Natural killer cell (primary cell): ENCODE measurements at regions not wholly inside any gene's neighbourhood (a gene's known extent, or its start where the extent isn't known, plus 50 kb on each side); places are given as distances from the start of the nearest gene placed in this dataset.
"Not testable (repeated sequence)": the region's sequence is repeated elsewhere in the genome, so short reads cannot be mapped to it uniquely, and the experiment has no call there.

Experiments used
- ATAC-seq, 3 donors: fragments of 150-1000 bp in 2 of 3; fragments of 200-7000 bp in 1 of 3; cut with Tn5 transposase; 1 replicate in 1 of 3; 2 replicates in 2 of 3; pipeline ENCODE4 v1.10.0; 2021; ENCODE audit warnings: mild to moderate bottlenecking in 2 of 3, moderate library complexity in 2 of 3
- DNase-seq, 2 donors: peaks; one replicate each; pipeline versions ENCODE4 v3.0.0 to v3.0.0-alpha.2; 2013 to 2021; ENCODE audit warnings: mixed read lengths in 1 of 2
- H3K27ac ChIP-seq: one replicate; pipeline ENCODE4 v1.5.1; 2013; ENCODE audit warnings: mild to moderate bottlenecking, low read length
- H3K27me3 ChIP-seq: one replicate; pipeline ENCODE4 v1.6.1; 2013; ENCODE audit warnings: low read length; ENCODE audit not compliant: control insufficient read depth, insufficient read depth
- H3K36me3 ChIP-seq: one replicate; pipeline ENCODE4 v1.6.1; 2013; ENCODE audit warnings: low read length; ENCODE audit not compliant: control insufficient read depth, insufficient read depth
- H3K4me1 ChIP-seq: one replicate; pipeline ENCODE4 v1.6.1; 2013; ENCODE audit warnings: low read length; ENCODE audit not compliant: control insufficient read depth, insufficient read depth
- H3K4me3 ChIP-seq: one replicate; pipeline ENCODE4 v1.5.1; 2013; ENCODE audit warnings: low read length
- H3K9me3 ChIP-seq: one replicate; pipeline ENCODE4 v1.6.1; 2013; ENCODE audit warnings: low read length; ENCODE audit not compliant: control insufficient read depth, insufficient read depth
- H3K27ac Mint-ChIP-seq, 2 donors: one replicate each; pipeline ENCODE4 v1.8.0; 2022; ENCODE audit warnings: mild to moderate bottlenecking in 2 of 2, mixed read lengths in 2 of 2, moderate library complexity in 1 of 2
- H3K27me3 Mint-ChIP-seq, 2 donors: one replicate each; pipeline ENCODE4 v1.8.0; 2022; ENCODE audit warnings: low read depth in 2 of 2, mixed read lengths in 2 of 2
- H3K36me3 Mint-ChIP-seq: one replicate; pipeline ENCODE4 v1.8.0; 2022; ENCODE audit warnings: mixed read lengths
- H3K4me1 Mint-ChIP-seq, 2 donors: one replicate each; pipeline ENCODE4 v1.8.0; 2022; ENCODE audit warnings: mixed read lengths in 2 of 2
- H3K4me3 Mint-ChIP-seq: one replicate; pipeline ENCODE4 v1.8.0; 2022; ENCODE audit warnings: mild to moderate bottlenecking, moderate library complexity, mixed read lengths
- H3K9me3 Mint-ChIP-seq, 2 donors: one replicate each; pipeline ENCODE4 v1.8.0; 2022; ENCODE audit warnings: mixed read lengths in 2 of 2
- WGBS: methylation state at CpG from one replicate; pipeline ENCODE4 v1.1.7; 2013; ENCODE audit warnings: missing lambda C conversion rate; ENCODE audit not compliant: insufficient coverage; 5-methylcytosine and 5-hydroxymethylcytosine counted together
- intact Hi-C: fragments of 100-400 bp; cut with micrococcal nuclease; formaldehyde crosslinking; loops from one replicate; pipeline ENCODE4 v1.14.2; 2022
- TF ChIP-seq, protein P1 (sequence below): fragments of 200-600 bp; IDR thresholded peaks from one replicate; pipeline ENCODE4 v1.8.0; 2022; ENCODE audit warnings: antibody characterized with exemption

DNA sequence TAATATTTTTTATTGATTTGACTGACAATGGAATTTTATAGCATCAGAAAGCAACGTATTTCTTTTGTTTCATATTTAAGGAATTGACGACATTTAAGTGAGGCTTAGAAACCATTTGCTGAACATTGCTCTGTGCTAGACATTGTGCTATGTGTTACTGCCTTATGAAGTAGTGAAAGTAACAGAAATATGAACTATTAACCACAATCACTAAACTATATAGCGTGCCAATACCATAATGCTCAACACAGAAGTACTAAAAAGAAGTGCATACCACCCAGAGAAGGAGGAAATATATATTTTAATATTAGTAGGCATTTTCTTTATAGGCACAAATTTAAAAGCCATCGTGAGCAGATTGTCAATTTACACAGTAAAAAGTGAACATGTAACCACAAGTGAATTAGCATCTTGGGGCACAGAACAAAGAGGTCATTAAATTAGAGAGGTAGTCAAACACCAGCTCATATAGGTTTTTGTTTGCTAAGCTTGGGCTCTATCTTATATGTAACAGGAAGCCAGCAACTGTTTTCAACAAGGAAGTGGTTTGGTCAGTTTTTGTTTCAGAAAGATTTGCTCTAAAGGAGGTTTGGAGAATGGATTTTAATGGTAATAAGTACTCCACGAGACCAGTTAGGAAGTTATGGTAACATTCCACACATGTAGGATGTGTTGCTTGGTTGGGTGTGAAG is 270.7 kb downstream of the GRXCR1 start:
- peak overlapping the region; percentile 35 for H3K4me3 Mint-ChIP-seq
- Histone ChIP-seq H3K36me3 (no peaks in the 10 kb centered on the region), H3K4me3 (no peak overlapping the region), H3K4me1 (no peaks in the 10 kb centered on the region), H3K27ac (no peak overlapping the region), H3K9me3 (peaks cover 3% of the 10 kb centered on the region), H3K27me3 (no peaks in the 10 kb centered on the region)
- no peaks in the 10 kb centered on the region for H3K27me3 Mint-ChIP-seq
- peak in 2 of 3 donors; percentile 18 to 70 for ATAC-seq
- no peaks in the 10 kb centered on the region for H3K36me3 Mint-ChIP-seq
- no peak for DNase-seq
- H3K4me1 Mint-ChIP-seq: peaks cover 5 to 9% of the 10 kb centered on the region in 2 donors
- TF ChIP-seq, protein P1, sequence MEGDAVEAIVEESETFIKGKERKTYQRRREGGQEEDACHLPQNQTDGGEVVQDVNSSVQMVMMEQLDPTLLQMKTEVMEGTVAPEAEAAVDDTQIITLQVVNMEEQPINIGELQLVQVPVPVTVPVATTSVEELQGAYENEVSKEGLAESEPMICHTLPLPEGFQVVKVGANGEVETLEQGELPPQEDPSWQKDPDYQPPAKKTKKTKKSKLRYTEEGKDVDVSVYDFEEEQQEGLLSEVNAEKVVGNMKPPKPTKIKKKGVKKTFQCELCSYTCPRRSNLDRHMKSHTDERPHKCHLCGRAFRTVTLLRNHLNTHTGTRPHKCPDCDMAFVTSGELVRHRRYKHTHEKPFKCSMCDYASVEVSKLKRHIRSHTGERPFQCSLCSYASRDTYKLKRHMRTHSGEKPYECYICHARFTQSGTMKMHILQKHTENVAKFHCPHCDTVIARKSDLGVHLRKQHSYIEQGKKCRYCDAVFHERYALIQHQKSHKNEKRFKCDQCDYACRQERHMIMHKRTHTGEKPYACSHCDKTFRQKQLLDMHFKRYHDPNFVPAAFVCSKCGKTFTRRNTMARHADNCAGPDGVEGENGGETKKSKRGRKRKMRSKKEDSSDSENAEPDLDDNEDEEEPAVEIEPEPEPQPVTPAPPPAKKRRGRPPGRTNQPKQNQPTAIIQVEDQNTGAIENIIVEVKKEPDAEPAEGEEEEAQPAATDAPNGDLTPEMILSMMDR: no peak
- peak overlapping the region in 1 of 2 donors; percentile 1 for H3K27ac Mint-ChIP-seq
- WGBS: 44% methylated on average over 4 of the region's 5 CpGs
- intact Hi-C loops: no loop called here
- peaks cover 2 to 6% of the 10 kb centered on the region in 2 donors for H3K9me3 Mint-ChIP-seq

DNA sequence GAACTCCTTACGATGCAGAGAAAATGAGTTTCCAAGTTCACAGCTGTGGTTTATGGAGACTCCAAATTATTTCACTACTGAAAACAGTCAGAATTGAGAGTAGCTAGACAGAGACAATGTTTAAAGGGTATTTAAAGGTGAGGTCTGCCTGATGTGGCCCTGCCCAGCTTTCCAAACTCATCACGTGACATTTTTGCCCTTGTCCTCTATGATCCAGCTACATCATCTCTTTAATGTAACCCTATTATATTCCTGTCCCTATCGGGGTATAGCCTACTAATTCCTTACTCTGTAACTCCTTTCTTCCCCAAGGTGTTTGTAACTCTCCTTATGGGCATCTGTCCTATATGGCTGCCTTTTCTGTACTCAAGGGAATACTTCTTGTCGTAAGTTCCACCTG is 297.2 kb downstream of the GRXCR1 start:
- intact Hi-C loops: no loop called here
- H3K27me3 Mint-ChIP-seq: no peaks in the 10 kb centered on the region
- Histone ChIP-seq H3K4me1 (no peaks in the 10 kb centered on the region), H3K9me3 (no peaks in the 10 kb centered on the region), H3K27me3 (no peaks in the 10 kb centered on the region), H3K36me3 (no peaks in the 10 kb centered on the region), H3K4me3 (no peak overlapping the region), H3K27ac (no peak overlapping the region)
- ATAC-seq (no peak), DNase-seq (no peak)
- H3K4me1 Mint-ChIP-seq: no peaks in the 10 kb centered on the region
- H3K27ac Mint-ChIP-seq: no peak overlapping the region
- WGBS: 84% methylated on average over 4 of the region's 4 CpGs
- H3K36me3 Mint-ChIP-seq: no peaks in the 10 kb centered on the region
- TF ChIP-seq, protein P1: no peak
- no peak overlapping the region for H3K4me3 Mint-ChIP-seq
- peaks cover 0 to 13% of the 10 kb centered on the region in 2 donors for H3K9me3 Mint-ChIP-seq

DNA sequence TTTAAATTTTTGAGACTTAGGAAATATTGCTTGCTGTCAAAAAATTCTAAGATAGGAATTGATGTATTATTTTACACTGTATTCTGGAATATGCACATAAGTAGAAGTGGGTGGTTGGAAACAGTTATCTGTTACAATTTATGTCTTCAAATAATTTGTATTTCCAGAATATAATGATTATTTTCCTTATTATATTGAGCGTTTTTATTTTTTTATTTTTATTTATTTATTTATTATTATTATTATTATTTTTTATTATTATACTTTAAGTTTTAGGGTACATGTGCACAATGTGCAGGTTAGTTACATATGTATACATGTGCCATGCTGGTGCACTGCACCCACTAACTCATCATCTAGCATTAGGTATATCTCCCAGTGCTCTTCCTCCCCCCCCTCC is 320.1 kb downstream of the GRXCR1 start:
- H3K4me3 ChIP-seq, H3K27ac ChIP-seq, ATAC-seq, H3K4me1 ChIP-seq, H3K27me3 ChIP-seq, H3K36me3 ChIP-seq, DNase-seq, H3K4me1 Mint-ChIP-seq, H3K27ac Mint-ChIP-seq, intact Hi-C loops, H3K27me3 Mint-ChIP-seq, H3K9me3 ChIP-seq, H3K36me3 Mint-ChIP-seq, H3K4me3 Mint-ChIP-seq: not testable (repeated sequence)
- H3K9me3 Mint-ChIP-seq: peaks cover 10 to 15% of the 10 kb centered on the region in 2 donors
- WGBS: no CpG with 5 or more reads among the region's 1 CpG

DNA sequence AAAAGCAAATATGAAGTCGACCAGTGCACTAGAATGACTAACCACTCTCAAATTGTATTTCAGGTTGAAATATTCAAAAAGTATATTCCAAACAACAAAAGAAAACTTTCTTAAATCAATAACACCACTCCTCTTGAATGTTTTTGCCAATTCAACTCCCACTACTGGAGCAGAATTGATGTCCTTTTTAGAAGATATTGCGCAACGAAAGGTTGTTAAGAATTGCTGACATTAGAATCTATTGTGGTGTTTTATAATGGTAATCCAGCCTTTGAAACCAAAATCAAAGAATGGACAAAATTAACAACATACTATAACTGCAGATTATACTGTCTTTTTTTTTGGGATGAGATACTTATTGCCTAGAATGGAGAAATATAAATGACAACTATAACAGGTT is 331.3 kb downstream of the GRXCR1 start:
- Histone ChIP-seq H3K4me3 (no peak overlapping the region), H3K27me3 (no peaks in the 10 kb centered on the region), H3K27ac (no peak overlapping the region), H3K4me1 (no peaks in the 10 kb centered on the region), H3K9me3 (no peaks in the 10 kb centered on the region), H3K36me3 (no peaks in the 10 kb centered on the region)
- Mint-ChIP-seq H3K9me3 (peaks cover 13 to 21% of the 10 kb centered on the region in 2 donors), H3K36me3 (peaks cover 7% of the 10 kb centered on the region), H3K27ac (no peak overlapping the region), H3K27me3 (no peaks in the 10 kb centered on the region), H3K4me1 (peaks cover 0 to 4% of the 10 kb centered on the region in 2 donors), H3K4me3 (no peak overlapping the region)
- 100% methylated on average over 1 of the region's 3 CpGs for WGBS
- intact Hi-C loops: no loop called here
- ATAC-seq: no peak
- DNase-seq: no peak
- TF ChIP-seq, protein P1: no peak
